ENCODE measurements at regions not wholly inside any gene's neighbourhood (a gene's known extent, or its start where the extent isn't known, plus 50 kb on each side); places are given as distances from the start of the nearest gene placed in this dataset.

DNA sequence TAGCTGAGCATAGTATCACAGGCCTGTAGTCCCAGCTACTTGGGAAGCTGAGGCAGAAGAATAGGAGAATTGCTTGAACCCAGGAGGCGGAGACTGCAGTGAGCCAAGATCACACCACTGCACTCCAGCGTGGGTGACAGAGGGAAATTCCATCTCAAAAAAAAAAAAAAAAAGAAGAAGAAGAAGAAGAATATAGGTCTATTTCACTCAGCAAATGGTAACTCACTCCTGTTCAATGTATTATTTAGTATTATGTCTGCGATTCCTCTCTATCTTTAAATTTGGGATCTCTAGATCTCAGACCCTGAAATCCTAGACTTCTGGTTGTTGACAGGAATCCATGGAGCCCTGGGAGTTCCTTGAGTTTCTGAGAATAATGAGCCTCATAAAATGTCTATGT lies 98.6 kb downstream of the HFE start:
- TF ChIP-seq, protein P1, sequence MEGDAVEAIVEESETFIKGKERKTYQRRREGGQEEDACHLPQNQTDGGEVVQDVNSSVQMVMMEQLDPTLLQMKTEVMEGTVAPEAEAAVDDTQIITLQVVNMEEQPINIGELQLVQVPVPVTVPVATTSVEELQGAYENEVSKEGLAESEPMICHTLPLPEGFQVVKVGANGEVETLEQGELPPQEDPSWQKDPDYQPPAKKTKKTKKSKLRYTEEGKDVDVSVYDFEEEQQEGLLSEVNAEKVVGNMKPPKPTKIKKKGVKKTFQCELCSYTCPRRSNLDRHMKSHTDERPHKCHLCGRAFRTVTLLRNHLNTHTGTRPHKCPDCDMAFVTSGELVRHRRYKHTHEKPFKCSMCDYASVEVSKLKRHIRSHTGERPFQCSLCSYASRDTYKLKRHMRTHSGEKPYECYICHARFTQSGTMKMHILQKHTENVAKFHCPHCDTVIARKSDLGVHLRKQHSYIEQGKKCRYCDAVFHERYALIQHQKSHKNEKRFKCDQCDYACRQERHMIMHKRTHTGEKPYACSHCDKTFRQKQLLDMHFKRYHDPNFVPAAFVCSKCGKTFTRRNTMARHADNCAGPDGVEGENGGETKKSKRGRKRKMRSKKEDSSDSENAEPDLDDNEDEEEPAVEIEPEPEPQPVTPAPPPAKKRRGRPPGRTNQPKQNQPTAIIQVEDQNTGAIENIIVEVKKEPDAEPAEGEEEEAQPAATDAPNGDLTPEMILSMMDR (conservative IDR thresholded peaks at IDR 0.05): no peak
- TF ChIP-seq EZH2 (IDR thresholded peaks at IDR 0.05; ENCODE audit: low read depth): no peak
